ENCODE measurements at regions not wholly inside any gene's neighbourhood (a gene's known extent, or its start where the extent isn't known, plus 50 kb on each side); places are given as distances from the start of the nearest gene placed in this dataset.

DNA sequence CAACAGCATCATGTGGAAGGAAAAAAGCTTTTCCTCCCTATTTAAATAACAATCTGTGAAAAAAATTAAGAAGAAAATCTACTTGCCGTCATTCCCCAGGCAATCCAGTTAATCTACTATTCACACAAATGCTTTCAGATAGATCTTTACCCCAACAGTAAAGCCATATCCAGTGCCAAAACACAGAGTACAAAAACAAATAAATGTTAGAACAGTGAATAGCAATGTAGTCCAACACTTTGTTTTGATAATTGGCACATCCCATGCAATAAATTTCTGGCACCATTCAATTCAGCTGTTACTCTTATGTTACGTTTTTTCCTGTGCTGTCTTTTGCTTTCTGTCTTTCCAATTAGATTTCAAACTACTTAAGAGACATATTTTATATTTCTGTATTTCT lies 2245.5 kb upstream of the WWC1 start:
- Histone ChIP-seq H3K27me3 (ENCODE audit: control insufficient read depth in 1 of 2, insufficient read depth in 2 of 2, low read length in 2 of 2) (no peaks in the 10 kb centered on the region), H4K20me1 (ENCODE audit: insufficient read depth, low read length) (no peaks in the 10 kb centered on the region), H3K4me2 (ENCODE audit: low read depth, low read length) (no peak overlapping the region), H3K27ac (ENCODE audit: extremely low read length, insufficient read depth, low read length) (no peak overlapping the region), H3K4me3 (replicated peaks in 1 of 3; ENCODE audit: insufficient read depth in 1 of 3, low read depth in 2 of 3, low read length in 3 of 3) (no peak overlapping the region), H3K9ac (ENCODE audit: insufficient read depth, low read depth, low read length) (no peak overlapping the region), H3K79me2 (ENCODE audit: insufficient read depth, low read length) (no peaks in the 10 kb centered on the region), H2AFZ (ENCODE audit: low read length) (no peak overlapping the region), H3K4me1 (ENCODE audit: insufficient read depth, low read length) (no peaks in the 10 kb centered on the region), H3K9me3 (ENCODE audit: low read length) (peaks cover 89% of the 10 kb centered on the region), H3K36me3 (replicated peaks in 1 of 2; ENCODE audit: control insufficient read depth in 1 of 2, insufficient read depth in 2 of 2, low read length in 2 of 2) (no peaks in the 10 kb centered on the region)
- ChIA-PET CTCF (ENCODE audit: low intra/inter-chr PET ratio, low total read pairs) (no interaction called here), POLR2A (no interaction called here)
- WGBS (ENCODE audit: low lambda C conversion rate): 13% methylated on average over 2 of the region's 2 CpGs
- FAIRE-seq: no peak
- BruUV-seq (replicated peaks): no TSS peak
- in situ Hi-C loops (cut with HindIII; ENCODE audit: extremely low pct_ligation_motif_present, low pct_unique_long_range_greater_than_20kb) (no loop called here), intact Hi-C loops (cut with micrococcal nuclease; ENCODE audit: unreplicated experiment) (no loop called here)
- ATAC-seq: no peak
- TF ChIP-seq ZFP41 (CRISPR knock-in tag; IDR thresholded peaks at IDR 0.05; ENCODE audit: borderline replicate concordance): no peak
- TF ChIP-seq ZNF781 (CRISPR knock-in tag; IDR thresholded peaks at IDR 0.05; ENCODE audit: borderline replicate concordance, not compliant biosample characterization): no peak
- no peak for TF ChIP-seq ZNF776 (CRISPR knock-in tag; IDR thresholded peaks at IDR 0.05)
- TF ChIP-seq ZNF235 (CRISPR knock-in tag; IDR thresholded peaks at IDR 0.05; ENCODE audit: borderline replicate concordance): no peak
- TF ChIP-seq, protein P1, sequence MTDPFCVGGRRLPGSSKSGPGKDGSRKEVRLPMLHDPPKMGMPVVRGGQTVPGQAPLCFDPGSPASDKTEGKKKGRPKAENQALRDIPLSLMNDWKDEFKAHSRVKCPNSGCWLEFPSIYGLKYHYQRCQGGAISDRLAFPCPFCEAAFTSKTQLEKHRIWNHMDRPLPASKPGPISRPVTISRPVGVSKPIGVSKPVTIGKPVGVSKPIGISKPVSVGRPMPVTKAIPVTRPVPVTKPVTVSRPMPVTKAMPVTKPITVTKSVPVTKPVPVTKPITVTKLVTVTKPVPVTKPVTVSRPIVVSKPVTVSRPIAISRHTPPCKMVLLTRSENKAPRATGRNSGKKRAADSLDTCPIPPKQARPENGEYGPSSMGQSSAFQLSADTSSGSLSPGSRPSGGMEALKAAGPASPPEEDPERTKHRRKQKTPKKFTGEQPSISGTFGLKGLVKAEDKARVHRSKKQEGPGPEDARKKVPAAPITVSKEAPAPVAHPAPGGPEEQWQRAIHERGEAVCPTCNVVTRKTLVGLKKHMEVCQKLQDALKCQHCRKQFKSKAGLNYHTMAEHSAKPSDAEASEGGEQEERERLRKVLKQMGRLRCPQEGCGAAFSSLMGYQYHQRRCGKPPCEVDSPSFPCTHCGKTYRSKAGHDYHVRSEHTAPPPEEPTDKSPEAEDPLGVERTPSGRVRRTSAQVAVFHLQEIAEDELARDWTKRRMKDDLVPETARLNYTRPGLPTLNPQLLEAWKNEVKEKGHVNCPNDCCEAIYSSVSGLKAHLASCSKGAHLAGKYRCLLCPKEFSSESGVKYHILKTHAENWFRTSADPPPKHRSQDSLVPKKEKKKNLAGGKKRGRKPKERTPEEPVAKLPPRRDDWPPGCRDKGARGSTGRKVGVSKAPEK (CRISPR knock-in tag; IDR thresholded peaks at IDR 0.05; ENCODE audit: borderline replicate concordance): no peak
- TF ChIP-seq ZNF550 (CRISPR knock-in tag; IDR thresholded peaks at IDR 0.05; ENCODE audit: borderline replicate concordance): no peak
- no peak for TF ChIP-seq FLYWCH1 (CRISPR knock-in tag; IDR thresholded peaks at IDR 0.05)
- TF ChIP-seq, protein P2, sequence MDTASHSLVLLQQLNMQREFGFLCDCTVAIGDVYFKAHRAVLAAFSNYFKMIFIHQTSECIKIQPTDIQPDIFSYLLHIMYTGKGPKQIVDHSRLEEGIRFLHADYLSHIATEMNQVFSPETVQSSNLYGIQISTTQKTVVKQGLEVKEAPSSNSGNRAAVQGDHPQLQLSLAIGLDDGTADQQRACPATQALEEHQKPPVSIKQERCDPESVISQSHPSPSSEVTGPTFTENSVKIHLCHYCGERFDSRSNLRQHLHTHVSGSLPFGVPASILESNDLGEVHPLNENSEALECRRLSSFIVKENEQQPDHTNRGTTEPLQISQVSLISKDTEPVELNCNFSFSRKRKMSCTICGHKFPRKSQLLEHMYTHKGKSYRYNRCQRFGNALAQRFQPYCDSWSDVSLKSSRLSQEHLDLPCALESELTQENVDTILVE (CRISPR knock-in tag; IDR thresholded peaks at IDR 0.05): no peak
- TF ChIP-seq, protein P3, sequence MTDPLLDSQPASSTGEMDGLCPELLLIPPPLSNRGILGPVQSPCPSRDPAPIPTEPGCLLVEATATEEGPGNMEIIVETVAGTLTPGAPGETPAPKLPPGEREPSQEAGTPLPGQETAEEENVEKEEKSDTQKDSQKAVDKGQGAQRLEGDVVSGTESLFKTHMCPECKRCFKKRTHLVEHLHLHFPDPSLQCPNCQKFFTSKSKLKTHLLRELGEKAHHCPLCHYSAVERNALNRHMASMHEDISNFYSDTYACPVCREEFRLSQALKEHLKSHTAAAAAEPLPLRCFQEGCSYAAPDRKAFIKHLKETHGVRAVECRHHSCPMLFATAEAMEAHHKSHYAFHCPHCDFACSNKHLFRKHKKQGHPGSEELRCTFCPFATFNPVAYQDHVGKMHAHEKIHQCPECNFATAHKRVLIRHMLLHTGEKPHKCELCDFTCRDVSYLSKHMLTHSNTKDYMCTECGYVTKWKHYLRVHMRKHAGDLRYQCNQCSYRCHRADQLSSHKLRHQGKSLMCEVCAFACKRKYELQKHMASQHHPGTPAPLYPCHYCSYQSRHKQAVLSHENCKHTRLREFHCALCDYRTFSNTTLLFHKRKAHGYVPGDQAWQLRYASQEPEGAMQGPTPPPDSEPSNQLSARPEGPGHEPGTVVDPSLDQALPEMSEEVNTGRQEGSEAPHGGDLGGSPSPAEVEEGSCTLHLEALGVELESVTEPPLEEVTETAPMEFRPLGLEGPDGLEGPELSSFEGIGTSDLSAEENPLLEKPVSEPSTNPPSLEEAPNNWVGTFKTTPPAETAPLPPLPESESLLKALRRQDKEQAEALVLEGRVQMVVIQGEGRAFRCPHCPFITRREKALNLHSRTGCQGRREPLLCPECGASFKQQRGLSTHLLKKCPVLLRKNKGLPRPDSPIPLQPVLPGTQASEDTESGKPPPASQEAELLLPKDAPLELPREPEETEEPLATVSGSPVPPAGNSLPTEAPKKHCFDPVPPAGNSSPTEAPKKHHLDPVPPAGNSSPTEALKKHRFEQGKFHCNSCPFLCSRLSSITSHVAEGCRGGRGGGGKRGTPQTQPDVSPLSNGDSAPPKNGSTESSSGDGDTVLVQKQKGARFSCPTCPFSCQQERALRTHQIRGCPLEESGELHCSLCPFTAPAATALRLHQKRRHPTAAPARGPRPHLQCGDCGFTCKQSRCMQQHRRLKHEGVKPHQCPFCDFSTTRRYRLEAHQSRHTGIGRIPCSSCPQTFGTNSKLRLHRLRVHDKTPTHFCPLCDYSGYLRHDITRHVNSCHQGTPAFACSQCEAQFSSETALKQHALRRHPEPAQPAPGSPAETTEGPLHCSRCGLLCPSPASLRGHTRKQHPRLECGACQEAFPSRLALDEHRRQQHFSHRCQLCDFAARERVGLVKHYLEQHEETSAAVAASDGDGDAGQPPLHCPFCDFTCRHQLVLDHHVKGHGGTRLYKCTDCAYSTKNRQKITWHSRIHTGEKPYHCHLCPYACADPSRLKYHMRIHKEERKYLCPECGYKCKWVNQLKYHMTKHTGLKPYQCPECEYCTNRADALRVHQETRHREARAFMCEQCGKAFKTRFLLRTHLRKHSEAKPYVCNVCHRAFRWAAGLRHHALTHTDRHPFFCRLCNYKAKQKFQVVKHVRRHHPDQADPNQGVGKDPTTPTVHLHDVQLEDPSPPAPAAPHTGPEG (CRISPR knock-in tag; IDR thresholded peaks at IDR 0.05): no peak
- no peak for TF ChIP-seq NFKB2 (CRISPR knock-in tag; IDR thresholded peaks at IDR 0.05; ENCODE audit: borderline replicate concordance)
- no peak for TF ChIP-seq EED (CRISPR knock-in tag; IDR thresholded peaks at IDR 0.05)
- no peak for DNase-seq (ENCODE audit: low spot score)
